Fibroblast of pulmonary artery (primary cell): ENCODE measurements at regions not wholly inside any gene's neighbourhood (a gene's known extent, or its start where the extent isn't known, plus 50 kb on each side); places are given as distances from the start of the nearest gene placed in this dataset.

Experiments
- DNase-seq: peaks from one replicate; pipeline ENCODE4 v3.0.0-alpha.2; 2010; ENCODE audit warnings: low read depth
- H3K4me3 ChIP-seq: replicated peaks from 2 replicates; pipeline ENCODE4 v1.5.1; 2011; ENCODE audit warnings: low read depth, mild to moderate bottlenecking, control low read depth, low read length, moderate library complexity
- TF ChIP-seq, protein P1 (sequence below): IDR thresholded peaks from 2 replicates; pipeline ENCODE4 v1.5.1; 2011; ENCODE audit warnings: mild to moderate bottlenecking, control low read depth, low read length, inconsistent platforms; ENCODE audit errors: missing control alignments

DNA sequence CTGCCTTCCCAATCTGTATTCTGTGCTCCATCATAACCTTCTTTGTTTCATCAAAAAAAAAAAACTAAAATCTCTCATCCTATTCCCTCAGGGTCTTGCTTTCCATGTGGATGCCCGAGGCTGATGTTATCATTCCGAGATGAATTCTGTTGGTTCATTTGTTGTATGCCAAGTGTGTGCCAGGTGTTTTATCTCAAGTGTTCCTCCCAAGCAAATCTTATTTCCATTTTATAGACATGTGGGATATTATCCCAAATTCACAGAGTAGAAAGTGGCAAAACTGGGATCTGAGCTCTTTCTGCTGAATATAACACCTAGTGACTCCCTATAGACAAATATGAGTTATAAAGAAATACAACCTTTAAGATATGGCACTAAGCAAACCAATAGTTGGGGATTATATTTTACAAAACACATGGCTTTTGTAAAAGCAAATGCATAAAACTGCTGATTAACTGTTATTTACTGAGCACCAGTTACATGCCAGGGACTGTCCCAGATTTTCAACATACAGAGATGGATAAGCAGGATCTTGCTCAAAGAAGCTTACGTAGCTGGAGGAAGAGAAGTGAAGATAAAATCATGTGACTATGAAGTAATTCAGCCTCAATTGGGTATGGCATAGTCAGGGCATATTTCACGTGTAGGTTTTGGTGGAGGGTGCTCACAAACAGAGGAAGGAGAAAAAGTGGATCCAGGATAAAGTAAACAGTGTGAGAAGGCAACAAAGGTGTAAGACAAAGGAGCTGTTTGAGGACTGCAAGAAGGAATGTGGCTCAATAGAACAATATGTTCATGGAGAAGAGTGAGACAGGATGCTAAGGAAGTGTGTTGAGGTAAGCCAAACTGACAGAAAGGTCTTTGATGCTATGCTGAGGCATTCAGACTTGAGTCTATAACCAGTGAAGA, 143.3 kb upstream of the ADAMTSL1 start:
- peak; percentile 71 for DNase-seq
- no peak overlapping the region for H3K4me3 ChIP-seq
- TF ChIP-seq, protein P1, sequence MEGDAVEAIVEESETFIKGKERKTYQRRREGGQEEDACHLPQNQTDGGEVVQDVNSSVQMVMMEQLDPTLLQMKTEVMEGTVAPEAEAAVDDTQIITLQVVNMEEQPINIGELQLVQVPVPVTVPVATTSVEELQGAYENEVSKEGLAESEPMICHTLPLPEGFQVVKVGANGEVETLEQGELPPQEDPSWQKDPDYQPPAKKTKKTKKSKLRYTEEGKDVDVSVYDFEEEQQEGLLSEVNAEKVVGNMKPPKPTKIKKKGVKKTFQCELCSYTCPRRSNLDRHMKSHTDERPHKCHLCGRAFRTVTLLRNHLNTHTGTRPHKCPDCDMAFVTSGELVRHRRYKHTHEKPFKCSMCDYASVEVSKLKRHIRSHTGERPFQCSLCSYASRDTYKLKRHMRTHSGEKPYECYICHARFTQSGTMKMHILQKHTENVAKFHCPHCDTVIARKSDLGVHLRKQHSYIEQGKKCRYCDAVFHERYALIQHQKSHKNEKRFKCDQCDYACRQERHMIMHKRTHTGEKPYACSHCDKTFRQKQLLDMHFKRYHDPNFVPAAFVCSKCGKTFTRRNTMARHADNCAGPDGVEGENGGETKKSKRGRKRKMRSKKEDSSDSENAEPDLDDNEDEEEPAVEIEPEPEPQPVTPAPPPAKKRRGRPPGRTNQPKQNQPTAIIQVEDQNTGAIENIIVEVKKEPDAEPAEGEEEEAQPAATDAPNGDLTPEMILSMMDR: no peak

DNA sequence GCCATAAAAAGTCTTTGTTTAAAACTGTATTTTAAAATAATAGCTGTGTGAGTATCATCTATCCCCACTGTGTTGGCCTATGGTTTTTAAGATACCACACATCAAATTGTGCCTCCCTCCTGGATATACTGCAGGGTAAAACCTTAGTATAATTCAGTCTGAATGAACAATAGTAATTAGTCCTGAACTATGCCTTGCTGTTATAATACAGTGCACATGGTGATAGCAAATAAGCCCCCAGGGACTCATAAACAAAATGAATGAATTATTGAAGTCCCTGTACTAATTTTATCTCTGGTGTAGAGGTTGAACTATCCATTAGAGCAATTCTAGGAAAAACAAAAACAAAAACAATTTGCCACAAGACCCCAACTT, 142.7 kb upstream of the ADAMTSL1 start:
- H3K4me3 ChIP-seq: no peak overlapping the region
- no peak for DNase-seq
- TF ChIP-seq, protein P1: no peak

DNA sequence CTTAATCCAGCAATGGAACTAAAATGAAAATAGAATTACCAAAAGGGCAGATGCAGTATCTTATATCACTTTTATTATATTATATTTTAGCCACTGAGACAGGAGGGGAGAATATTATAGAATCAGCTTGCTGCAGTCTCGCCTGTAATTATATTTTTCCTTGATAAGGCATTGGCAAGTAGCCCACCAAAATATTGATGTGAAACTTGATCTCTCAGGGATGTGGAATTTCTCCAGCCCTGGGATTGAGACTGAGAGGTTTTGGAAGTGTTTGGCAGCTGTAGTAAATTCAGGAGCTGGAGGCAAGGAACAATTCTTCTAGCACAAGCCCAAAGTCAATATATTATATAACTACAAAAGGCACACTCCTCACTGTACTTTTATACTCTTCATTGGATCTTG, 142.1 kb upstream of the ADAMTSL1 start:
- TF ChIP-seq, protein P1: no peak
- H3K4me3 ChIP-seq: no peak overlapping the region
- DNase-seq: peak; percentile 53

DNA sequence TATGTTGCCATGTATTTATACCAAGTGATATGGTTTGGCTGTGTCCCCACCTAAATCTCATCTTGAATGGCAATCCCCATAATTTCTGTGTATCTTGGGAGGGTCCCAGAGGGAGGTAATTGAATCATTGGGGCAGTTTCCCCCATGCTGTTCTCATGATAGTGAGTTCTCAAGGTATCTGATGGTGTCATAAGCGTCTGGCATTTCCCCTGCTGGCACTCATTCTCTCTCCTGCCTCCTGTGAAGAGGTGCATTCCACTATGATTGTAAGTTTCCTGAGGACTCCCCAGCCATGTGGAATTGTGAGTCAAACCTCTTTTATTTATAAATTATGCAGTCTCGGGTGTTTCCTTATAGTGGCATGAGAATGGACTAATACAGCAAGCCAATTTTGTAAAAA, 140.8 kb upstream of the ADAMTSL1 start:
- TF ChIP-seq, protein P1: no peak
- no peak overlapping the region for H3K4me3 ChIP-seq
- peak; percentile 65 for DNase-seq

DNA sequence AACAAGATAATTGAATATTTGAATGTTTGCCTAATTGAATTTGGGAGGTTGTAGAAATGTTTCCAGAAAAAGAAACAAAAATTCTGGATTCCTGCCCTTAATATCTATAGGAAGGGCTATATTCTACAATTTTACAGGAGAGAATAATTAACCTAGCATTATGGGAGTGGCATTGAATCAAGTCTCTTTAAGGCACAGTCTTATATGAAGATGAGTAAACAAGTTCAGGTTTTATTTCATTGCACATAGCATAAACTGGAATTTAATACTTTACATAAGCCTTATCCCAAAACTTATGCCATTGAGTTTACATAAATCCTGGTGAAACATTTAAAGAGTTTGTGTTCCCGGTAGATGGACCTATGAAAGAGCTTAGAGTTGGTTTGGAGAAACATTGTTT, 138.1 kb upstream of the ADAMTSL1 start:
- DNase-seq: no peak
- TF ChIP-seq, protein P1: no peak
- H3K4me3 ChIP-seq: no peak overlapping the region

DNA sequence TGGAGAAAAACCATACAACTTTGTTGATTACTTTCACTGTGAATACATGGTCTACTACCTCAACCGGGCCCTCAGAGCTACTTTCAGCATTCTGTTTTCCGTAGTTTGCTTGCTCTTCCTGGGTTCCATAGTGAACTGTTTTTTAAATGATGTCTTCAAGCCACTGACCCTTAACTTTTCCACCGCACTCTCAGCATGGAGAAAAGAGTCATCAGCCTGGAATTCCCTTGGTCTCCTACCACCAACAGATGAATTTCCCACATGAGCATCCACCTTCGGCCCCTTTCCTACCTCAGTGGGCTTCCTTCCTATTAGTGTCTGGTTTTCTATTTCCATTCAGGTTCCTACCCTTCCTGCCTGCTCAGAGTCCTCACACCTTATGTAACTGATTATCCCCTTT, 135.9 kb upstream of the ADAMTSL1 start:
- TF ChIP-seq, protein P1: no peak
- H3K4me3 ChIP-seq: no peak overlapping the region

DNA sequence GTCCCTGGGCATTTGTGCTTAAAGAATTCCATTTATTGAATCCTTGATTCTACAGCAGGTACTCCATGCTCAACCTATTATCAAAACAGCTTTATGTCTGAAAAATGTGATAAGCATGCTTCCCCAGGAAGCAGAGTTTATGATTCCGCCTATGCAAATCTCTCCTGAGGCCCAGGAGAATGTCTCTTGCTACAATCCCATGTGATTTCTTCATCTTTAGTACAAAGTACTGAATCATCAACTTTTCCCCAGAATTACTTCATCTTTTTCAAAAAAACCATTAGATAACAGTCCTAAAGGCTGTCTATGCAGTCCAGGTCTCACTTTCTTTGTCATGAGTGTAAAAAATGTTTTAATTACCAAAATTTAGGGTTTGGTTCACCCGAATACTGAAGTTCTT, 130.2 kb upstream of the ADAMTSL1 start:
- no peak overlapping the region for H3K4me3 ChIP-seq
- DNase-seq: peak; percentile 83
- TF ChIP-seq, protein P1: no peak

More for the DNA sequence above, 135.9 kb upstream of the ADAMTSL1 start:
- DNase-seq: no peak
